GM12891 (cell line): ENCODE measurements at regions not wholly inside any gene's neighbourhood (a gene's known extent, or its start where the extent isn't known, plus 50 kb on each side); places are given as distances from the start of the nearest gene placed in this dataset.
A peak's percentile ranks its signal among the peaks of the same experiment; 100 is the strongest.

ENCODE experiments used
- DNase-seq: peaks from one replicate; pipeline ENCODE4 v3.0.0; 2011; ENCODE audit warnings: low spot score; ENCODE audit not compliant: insufficient read length
- FAIRE-seq: peaks from 2 replicates; lab custom pipeline; 2011; peaks lifted over from hg19 to GRCh38; lab: Jason Lieb, UNC
- PAX5 ChIP-seq: IDR thresholded peaks from 2 replicates; pipeline ENCODE4 v1.6.1; 2011; ENCODE audit warnings: low read length, moderate library complexity, mild to moderate bottlenecking; ENCODE audit not compliant: insufficient read depth, severe bottlenecking
- POLR2A ChIP-seq: IDR thresholded peaks from 2 replicates; pipeline ENCODE4 v1.6.1; 2011; ENCODE audit warnings: low read depth, low read length, control low read depth
- POLR2AphosphoS5 ChIP-seq: IDR thresholded peaks from 2 replicates; pipeline ENCODE4 v1.6.1; 2011; ENCODE audit warnings: low read depth, low read length, control low read depth
- POU2F2 ChIP-seq: IDR thresholded peaks from 2 replicates; pipeline ENCODE4 v1.6.1; 2011; ENCODE audit warnings: low read depth, mild to moderate bottlenecking, control low read depth, low read length, moderate library complexity
- SPI1 ChIP-seq: IDR thresholded peaks from 2 replicates; pipeline ENCODE4 v1.6.1; 2011; ENCODE audit warnings: low read depth, low read length, control low read depth
- TAF1 ChIP-seq: IDR thresholded peaks from 2 replicates; pipeline ENCODE4 v1.6.1; 2011; ENCODE audit warnings: low read depth, low read length, control low read depth

DNA sequence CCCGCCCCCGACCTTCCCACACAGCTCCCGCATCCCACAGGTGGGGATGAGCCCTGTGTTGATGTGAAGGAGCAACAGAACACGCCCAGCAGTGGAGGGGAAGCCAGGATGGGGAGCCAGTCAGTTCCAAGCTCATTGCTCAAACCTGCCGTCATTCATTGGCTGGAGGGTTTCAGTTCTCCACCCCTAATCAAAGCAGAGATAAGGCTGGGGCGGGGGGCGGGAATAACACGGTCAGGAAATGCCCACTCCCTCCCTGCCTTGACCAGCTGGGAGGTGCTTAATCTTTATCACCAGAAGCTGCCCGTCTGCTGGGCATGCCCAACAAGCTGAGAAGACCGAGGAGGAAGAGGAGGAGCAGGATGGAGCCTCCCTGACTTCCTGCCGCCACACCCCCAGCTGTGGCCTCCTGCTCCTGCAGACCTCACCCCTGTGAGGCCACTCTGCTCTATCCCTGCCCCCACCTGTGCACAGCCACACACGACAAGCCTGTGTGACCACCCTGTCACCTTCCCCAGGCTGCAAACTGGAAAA is 265.1 kb downstream of the ZEB1 start:
- DNase-seq (no peak), FAIRE-seq (no peak)
- TF ChIP-seq TAF1 (no peak), POLR2A (no peak)

DNA sequence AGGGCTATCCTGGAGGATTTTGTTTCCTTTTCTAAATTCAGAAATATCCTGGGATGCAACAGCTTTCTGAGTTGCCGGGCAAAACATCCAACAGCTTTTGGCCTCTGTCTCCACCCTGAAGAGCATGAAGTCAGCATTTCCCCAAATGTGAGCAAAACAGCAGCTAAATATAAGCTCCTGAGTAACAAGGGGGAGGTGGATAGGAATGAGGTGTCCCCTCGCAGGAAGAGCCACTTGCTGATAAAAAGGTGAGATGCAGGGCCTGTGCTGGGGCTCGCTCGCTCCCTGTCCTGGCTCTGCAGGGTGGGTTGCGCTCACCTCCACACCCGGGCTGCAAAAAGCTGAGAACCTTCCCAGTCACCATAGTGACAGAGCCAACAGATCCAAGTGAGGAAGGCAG is 264.3 kb downstream of the ZEB1 start:
- DNase-seq (no peak), FAIRE-seq (no peak)
- no peak for TF ChIP-seq SPI1
- TF ChIP-seq POLR2A, result no peak

DNA sequence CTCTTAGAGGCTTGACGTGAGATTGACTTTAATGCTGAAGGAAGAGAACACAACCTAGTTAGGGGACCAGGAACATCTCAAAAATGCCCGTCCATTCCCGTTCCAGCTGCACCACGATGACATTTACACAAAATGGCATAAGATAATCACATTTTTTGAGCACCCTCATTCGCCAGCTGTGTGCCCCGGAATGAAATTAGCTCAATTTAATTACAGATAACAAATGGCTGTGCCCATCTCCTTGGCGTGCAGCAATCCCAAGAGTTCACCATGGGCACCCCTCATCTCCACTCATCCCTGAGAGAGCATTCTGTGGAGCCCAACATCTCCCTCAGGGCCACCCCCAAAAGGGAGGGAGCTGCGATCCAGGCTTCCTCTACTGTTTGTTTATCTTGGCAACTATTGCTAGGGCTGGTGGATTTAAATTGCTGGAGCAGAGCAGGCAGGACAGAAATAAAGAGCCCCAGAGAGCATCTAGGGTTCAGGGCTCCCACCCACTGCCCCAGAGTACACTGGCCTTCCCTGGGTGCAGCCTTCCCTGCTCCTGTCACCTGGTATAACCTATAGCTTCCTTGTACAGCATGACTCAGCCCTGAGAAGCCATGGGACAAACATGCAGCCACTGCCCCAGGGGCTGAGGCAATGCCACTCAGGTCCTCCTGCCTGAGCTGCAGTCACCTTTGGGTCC is 263.5 kb downstream of the ZEB1 start:
- no peak for DNase-seq
- FAIRE-seq, result no peak
- TF ChIP-seq POU2F2 (no peak), PAX5 (no peak), POLR2AphosphoS5 (no peak), POLR2A (no peak), SPI1 (no peak)

DNA sequence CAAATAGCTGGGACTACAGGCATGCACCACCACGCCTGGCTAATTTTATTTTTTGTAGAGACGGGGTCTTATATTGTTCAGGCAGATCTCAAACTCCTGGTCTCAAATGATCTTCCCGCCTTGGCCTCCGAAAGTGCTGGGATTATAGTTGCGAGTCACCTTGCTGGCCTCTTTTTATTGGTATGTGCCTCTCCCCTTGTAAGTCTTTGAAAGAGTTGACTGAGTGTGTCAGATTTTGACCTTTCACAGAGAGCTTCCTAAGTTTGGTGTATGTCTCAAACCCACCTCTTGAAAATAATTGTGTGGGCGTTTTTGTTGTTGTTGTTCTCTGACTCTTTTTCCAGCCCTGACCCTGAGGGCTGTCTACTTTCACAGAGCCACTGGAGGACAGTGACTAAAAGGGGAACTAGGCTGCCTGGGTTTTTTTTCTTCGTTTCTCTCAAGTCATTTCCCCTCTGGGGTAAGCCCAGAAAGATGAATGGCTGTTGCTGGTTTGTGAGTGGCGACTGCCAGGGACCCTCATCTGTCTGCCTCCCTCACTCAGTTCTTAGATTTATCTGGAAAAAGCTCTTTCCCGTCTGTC is 262.8 kb downstream of the ZEB1 start:
- TF ChIP-seq TAF1 (no peak), POU2F2 (no peak), SPI1 (peak; percentile 81), POLR2AphosphoS5 (no peak)
- DNase-seq, result peak; percentile 57

DNA sequence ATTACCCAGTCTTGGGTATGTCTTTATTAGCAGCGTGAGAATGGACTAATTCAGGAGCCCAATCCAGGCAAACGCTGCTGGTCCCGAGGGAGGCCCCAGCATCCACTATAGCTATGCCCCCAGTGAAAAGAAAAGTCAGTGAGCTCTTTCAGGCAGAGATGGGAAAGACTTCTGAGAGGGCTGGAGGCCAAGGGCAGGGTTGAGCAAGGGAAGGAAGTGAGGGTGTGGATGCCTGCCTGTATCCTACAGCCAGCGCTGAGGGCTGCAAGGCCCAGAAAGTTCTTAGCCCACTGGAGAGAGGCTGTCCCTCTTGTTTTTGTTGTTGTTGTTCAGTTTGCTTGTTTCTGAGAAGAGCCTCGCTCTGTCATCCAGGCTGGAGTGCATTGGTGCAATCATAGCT is 261.6 kb downstream of the ZEB1 start:
- DNase-seq (no peak), FAIRE-seq (no peak)
- no peak for TF ChIP-seq TAF1
- TF ChIP-seq POLR2AphosphoS5, result no peak
- no peak for TF ChIP-seq PAX5
- TF ChIP-seq POLR2A, result no peak
- TF ChIP-seq POU2F2, result no peak
- TF ChIP-seq SPI1, result no peak

More for the DNA sequence above, 262.8 kb downstream of the ZEB1 start:
- peak; percentile 78 for FAIRE-seq
